LNCAP (cell line): ENCODE measurements at regions not wholly inside any gene's neighbourhood (a gene's known extent, or its start where the extent isn't known, plus 50 kb on each side); places are given as distances from the start of the nearest gene placed in this dataset.

ENCODE experiments used
- TF ChIP-seq, protein P1 (sequence below): fragments of 450-650 bp; IDR thresholded peaks from 2 replicates; pipeline ENCODE4 v1.5.1; 2017; ENCODE audit warnings: mild to moderate bottlenecking

DNA sequence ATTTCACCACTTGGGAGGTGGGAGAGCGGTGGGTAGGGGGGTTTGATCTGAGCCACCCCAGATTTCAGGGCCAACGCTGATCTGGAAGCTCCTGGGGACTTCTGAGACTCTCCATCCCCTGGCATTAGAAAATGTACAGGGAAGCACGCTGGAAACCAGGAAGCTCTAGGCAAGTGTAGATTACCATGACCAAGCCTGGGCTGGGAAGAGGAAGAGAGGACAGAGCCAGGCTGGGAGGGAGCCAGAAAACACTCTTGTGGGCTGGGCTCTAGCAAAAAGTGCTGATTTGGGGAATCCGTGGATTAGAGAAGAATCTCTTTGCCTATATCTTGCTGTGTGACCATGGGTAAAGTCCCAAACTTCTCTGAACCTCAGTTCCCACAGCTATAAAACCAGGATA, 236.7 kb downstream of the BCL11B start:
- TF ChIP-seq, protein P1, sequence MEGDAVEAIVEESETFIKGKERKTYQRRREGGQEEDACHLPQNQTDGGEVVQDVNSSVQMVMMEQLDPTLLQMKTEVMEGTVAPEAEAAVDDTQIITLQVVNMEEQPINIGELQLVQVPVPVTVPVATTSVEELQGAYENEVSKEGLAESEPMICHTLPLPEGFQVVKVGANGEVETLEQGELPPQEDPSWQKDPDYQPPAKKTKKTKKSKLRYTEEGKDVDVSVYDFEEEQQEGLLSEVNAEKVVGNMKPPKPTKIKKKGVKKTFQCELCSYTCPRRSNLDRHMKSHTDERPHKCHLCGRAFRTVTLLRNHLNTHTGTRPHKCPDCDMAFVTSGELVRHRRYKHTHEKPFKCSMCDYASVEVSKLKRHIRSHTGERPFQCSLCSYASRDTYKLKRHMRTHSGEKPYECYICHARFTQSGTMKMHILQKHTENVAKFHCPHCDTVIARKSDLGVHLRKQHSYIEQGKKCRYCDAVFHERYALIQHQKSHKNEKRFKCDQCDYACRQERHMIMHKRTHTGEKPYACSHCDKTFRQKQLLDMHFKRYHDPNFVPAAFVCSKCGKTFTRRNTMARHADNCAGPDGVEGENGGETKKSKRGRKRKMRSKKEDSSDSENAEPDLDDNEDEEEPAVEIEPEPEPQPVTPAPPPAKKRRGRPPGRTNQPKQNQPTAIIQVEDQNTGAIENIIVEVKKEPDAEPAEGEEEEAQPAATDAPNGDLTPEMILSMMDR, result no peak

DNA sequence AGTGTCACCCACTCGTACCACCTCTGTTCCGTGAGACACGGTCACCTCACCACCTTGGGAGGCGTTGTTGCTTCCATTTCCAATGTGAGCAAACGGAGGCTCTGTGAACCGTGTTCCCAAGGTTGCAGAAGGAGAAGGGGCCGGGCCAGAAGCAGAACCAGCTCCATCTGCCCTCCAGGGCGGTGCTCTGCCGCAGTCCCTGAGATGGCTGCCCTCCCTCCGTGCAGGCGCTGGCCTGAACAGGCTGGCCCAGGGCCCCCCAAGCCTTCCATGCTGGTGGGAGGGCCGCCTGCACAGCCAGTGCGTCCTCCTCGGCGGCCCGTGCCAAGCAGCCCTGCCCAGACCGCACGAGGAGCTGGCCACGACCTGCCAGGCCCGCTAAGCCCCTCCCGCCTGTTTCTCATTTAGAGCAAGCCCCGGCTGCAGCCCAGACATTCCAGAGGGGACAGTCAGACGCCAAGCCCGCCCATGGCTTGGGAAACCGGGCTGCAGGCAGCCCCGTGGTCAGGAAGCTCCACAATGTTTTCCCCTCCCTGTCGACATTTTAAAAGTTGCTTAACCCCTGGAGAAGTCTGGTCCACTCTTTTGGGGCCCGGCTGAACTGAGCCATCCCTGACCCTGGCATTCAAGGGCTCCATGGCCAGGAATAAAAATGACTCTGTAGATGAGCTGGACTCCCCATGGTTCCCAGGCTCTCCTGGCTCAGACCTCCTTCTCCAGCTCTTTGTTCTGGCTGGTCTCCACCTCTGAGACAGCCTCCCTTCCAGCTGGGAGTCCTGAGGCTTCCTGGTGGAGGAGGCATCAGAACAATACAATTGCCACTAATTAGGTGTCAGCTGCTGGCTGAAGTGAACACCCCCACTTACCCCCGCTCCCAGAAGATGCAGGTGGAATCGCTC, 236.0 kb downstream of the BCL11B start:
- TF ChIP-seq, protein P1, result no peak

DNA sequence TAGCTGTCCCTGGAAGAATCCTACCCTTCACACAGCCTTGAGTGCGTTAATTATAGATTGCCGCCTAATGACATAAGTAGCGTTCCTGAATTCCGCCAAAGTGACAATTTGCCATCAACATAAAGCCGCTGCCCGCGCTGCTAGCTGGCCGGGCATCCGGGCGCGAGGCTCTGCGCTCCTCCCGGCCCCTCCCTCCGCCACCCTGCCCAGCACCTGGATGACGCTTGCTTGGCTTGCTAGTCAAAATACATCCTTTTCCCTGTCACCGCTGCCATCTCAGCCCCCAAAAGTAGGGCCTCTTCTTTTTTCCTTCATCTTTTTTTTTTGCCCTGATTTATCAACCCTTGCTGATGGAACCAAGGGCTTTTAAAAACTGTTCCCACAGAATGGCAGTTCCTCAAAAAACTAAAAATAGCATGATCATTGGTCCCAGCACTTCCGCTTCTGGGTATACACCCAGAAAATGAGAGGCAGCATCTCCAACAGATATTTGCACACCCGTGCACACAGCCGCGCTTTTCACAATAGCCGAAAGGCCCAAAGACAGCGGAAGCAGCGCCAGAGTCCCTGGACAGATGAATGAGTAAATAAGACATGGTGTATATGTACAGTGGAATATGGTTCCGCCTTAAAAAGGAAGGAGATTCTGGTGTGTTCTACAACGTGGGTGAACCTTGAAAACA, 235.2 kb downstream of the BCL11B start:
- TF ChIP-seq, protein P1, result no peak

DNA sequence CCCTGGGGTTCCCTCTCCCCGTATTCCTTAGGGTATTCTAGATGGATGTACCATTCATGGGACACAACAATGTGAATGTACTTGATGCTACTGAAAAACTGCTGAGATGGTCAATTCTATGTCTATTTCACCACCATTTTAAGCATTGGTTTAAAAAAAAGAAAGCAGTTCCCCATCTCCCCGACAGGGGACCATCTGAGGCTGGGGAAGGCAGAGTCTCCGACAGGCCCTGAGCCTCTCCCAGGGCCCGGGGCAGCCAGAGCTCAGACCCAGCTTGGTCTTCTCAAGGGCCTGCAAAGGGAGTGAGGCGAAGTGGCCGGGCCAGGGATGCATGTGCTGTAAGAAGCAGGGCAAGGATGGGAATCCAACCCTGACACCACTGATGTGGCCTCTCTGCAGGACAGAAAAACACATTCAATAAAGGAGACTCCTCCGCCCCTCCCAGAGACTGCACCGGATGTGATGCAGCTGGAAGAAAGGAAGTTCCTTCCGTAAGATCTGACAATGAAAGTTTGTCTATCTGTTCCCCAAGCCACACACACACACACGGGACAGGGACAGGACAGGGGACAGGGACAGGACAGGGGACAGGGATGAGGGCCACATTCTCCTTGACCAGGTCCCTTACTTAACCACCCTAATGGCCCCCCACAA, 234.1 kb downstream of the BCL11B start:
- TF ChIP-seq, protein P1, result peak; percentile 11; the same call in 1 of the 2 replicates

DNA sequence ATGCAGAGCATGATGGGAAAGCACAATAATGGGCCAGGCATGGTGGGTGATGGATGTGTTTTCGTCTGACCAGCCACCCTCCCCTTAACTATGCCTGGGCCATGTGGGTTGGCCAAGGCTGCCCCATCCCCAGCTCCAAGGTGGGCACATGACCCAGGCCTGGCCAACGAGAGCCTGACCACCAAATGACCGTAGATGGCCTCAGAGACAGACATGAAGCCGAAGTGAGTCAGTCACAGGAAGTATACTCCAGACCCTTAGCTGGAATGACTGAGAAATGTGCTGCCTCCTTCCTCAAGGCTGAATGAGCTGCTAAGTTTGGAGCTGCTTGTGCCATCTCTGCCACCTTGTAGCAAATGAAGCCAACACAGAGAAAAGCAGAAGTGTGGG, 233.6 kb downstream of the BCL11B start:
- TF ChIP-seq, protein P1, result no peak

DNA sequence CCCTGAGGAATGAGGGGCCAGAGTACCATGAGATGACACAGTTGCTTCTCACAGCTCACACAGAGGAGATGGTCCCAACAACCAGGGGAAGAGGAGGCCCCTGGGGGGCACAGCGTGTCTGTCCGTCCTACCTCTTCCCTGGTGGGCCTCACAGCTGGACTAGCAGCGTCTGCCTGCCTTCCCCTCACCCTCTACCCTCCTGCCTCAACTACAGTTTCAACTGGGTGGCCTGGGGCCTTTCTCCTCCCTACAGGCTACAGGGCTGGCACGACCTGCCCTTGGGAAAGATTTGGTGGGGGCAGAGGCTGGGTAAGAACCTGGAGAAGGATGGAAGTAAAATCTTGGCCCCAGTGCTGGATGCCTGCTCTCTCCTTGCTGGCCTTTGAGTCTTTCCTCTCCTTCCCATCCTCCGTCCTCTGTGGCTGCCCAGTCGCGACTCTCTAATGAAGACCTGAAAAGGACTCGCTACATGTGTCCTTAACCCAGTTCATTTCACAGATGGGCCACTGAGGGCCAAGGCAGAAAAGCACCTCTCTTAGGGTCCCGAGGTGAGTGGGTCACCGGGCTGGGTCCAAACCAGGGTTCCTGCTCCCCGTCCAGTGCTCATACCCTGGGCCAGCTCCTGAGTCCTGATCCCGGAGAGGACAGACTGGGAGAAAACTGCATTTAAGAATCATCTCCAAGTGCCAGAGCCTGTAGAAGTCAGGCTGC, 232.5 kb downstream of the BCL11B start:
- TF ChIP-seq, protein P1, result no peak

DNA sequence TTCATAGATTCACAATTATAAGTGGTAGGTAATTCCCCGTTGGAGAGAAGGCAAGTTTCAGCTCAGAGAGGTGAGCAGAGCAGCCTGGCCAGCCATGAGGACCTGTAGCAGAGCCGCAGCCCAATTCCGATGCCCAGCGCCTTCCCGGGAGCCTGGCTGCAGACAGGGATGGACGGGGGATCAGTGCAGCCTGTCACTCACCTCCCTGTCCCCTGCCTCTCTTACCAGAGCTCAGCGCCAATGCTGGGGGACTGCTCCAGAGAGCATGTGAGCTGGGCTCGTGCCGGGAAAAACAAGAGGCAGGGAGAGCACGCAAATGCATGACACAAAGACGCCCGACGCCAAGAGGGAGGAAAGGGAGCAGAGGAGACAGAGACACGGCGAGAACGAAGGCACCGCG, 231.9 kb downstream of the BCL11B start:
- TF ChIP-seq, protein P1, result no peak
